HG02678 (cell line): ENCODE measurements at regions not wholly inside any gene's neighbourhood (a gene's known extent, or its start where the extent isn't known, plus 50 kb on each side); places are given as distances from the start of the nearest gene placed in this dataset.

Experiments used
- ATAC-seq: cut with Tn5 transposase; IDR thresholded peaks from one replicate; pipeline ENCODE4 v1.9.1; 2021; ENCODE audit warnings: mild to moderate bottlenecking, moderate library complexity; ENCODE audit not compliant: unreplicated experiment

GRCh38 chr5:164332349-164333196 is 827.2 kb downstream of the MAT2B start:
- no peak for ATAC-seq

DNA sequence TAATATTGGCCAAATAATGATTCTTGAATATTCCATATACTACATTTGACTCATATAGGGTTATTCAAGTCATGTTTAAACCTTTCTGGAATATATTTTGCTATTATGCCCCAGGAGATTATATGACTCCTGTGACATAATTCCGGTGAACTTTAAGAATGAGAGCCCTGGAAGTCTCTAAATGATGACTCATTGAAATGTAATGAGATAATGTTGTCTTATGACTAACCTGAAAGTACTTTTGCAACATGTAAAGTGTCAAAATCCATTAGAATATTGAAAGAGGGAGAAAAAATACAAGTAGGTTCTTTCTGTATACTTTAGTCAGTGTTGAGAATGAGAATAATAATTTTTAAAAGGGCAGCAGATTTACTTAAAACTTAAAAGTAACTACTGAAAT is 830.4 kb downstream of the MAT2B start:
- no peak for ATAC-seq

GRCh38 chr5:164336276-164336675 is 830.9 kb downstream of the MAT2B start:
- no peak for ATAC-seq

GRCh38 chr5:164336906-164337305 is 831.5 kb downstream of the MAT2B start:
- ATAC-seq: no peak

GRCh38 chr5:164341056-164341619 is 835.7 kb downstream of the MAT2B start:
- ATAC-seq: no peak

DNA sequence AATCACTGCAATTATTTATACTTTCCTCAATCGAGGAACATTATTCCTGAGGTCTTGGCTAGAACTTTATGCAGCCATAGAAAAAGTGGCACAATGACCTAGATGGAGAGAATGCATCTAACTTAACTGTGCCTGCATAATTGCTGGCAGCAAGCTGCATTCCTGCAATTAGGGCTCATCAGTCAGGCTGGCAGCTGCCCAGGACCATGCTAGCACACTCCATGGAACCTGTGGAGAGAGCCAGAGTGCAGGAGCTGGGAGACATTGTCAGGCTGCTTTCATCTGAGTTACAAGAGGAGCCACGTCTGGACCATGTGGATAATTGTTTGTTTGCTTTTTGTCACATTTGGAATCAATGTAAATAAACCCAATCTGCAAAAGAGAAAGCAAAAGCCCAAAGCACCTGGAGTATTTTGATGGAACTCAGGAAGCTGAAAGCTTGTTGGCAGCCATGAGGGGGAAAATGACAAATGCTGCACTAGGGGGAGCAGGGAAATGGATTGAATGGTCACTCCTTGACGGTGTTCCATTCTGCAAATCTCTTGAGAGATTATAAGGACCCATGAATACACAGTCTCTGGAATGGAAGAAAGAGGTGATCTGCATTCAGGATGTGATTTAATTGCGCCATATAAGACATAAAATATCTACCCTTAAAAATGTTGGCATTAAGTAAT is 839.9 kb downstream of the MAT2B start:
- no peak for ATAC-seq

DNA sequence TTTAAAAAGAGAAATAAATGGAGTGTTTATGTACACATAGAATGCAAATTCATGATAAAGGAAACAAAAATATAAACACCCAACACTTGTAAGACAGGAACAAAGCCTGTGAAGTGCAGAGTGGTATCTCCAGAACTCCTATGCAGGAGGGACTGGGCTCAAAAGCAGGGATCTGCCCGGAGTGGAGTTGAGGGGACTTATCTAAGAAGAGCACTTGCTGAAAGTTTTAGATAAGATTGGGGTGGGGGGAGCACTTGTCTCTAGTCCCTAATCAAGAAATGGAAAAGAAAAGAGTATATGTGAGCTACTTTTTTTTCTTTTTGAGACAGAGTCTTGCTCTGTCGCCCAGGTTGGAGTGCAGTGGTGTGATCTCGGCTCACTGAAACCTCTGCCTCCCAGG is 840.4 kb downstream of the MAT2B start:
- ATAC-seq: no peak

- ATAC-seq: no peak
These were observed 841.6 kb downstream of the MAT2B start for GRCh38 chr5:164346785-164347630.

DNA sequence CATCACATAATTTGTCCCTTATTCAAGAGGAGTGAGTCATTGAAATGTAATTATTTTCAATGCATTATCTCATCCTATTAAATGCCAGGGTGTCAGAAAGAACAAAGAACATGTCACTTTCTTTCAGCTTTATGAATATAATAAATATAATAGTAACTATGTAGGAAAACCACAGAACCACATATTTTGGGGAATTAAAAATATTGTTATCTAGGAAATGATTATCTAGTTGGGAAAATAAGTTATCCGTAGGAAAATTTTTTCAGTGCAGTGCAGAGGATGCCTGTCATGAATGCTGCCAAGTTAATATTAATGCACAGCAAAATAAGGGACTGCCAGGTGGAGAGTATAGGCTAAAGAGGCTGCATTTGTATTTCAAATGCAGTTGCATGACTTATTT is 844.8 kb downstream of the MAT2B start:
- no peak for ATAC-seq

- ATAC-seq: no peak
These were observed 845.9 kb downstream of the MAT2B start for GRCh38 chr5:164351245-164351834.

DNA sequence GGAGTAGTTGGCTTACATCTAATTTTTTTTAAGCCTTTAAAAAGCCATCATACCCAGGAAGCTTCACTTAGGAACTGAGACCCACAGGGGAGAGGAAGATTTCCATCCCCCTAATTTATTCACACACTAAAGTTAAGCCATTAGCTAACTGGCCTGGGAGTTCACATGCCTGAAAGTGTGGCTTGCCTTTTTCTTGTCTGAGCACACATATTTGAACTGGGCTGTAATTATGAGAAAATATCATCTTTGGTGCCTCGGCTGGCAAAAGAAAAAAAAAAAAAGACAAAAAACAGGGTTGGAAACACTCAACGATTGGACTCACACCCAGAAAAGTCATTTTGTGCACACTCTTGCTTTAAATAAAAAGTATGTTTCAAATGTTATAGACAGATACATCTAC is 847.3 kb downstream of the MAT2B start:
- ATAC-seq: no peak

DNA sequence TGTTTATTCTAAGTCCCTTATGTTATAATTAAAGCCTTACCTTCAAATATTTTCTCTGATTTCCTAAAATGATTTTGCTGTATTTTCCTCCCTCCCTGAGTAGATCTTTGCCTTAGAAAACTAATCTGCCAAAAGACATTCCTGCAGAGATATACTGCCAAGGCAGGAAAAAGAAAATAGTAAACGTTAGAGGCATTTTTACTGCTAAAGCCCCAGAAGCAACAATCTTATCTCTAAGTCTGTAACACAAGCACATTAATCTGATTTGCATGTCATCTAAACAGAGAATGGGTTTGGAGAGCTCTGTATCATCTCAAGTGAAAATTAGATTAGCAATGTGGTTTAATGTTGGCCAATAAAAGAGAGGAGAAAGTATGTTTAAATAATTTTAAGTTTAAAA is 847.7 kb downstream of the MAT2B start:
- ATAC-seq: no peak

DNA sequence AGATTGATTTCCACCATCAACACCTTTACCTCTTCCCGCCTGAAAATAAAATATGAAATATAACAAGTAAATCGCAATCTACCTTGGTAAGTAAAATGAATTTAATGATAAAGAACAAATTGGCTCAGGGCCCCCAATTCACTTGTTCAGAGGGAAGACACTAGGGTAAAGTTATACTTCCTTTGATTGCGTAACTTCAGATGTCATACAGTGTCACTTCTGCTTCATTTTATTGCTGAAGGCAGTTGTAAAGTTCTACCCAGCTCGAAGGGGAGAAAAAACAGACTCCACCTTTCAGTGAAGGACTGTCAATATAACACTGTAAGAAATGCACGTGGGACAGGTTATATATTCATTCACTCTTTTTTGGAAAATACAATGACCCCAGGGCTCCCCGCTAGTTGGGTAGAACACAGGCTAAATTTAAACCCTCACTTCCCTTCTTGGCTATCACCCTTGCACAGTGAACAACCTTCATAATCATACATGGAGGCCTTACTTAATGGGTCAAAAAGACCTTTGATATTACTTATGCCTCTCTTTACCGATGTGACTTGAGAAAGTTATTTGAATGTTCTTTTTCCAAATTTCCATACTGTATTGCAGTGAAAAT is 848.8 kb downstream of the MAT2B start:
- no peak for ATAC-seq

DNA sequence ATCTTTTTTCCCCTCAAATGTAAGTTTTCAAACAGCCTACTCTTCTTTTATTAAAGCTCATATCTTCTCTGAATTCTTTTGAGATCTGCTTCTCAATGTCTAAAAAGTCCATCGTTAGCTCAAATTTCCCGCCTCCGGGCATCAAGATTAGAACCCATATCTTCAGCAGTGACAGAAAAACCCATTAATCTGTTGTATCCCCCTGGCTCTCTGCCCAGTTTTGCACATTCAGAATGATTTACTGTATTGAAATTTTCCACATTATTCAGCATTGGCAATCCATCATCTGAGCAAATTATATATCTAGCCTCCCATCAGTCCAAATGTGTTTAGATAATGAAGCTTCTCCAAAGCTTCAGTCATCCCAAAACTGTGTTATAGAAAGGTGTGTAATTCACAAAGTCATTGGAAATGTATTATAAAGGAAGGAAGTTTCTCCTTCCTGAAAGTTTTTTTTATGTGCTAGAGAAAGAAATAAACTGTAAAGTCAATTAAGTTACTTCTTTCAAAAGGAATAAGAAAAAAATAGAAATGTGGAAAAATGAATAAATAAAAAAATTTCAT is 849.9 kb downstream of the MAT2B start:
- ATAC-seq: no peak

DNA sequence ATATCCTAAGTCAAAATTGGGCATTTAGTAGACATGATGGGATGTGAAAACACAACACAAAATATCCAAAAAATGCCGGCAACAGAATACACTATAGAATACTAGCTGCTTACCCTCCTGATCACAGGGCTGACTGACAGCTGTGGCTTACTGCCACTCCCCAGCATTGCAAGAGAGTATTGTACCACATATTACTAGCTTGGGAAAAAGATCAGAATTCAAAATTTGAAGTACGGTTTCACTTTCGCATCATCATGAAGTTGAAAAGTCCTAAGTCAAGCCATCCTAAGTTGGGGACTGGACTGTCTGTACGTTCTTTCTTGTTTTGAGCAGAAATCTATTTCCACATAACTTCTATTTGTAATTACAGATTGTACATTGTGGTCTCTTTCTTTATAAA is 851.4 kb downstream of the MAT2B start:
- ATAC-seq: no peak

DNA sequence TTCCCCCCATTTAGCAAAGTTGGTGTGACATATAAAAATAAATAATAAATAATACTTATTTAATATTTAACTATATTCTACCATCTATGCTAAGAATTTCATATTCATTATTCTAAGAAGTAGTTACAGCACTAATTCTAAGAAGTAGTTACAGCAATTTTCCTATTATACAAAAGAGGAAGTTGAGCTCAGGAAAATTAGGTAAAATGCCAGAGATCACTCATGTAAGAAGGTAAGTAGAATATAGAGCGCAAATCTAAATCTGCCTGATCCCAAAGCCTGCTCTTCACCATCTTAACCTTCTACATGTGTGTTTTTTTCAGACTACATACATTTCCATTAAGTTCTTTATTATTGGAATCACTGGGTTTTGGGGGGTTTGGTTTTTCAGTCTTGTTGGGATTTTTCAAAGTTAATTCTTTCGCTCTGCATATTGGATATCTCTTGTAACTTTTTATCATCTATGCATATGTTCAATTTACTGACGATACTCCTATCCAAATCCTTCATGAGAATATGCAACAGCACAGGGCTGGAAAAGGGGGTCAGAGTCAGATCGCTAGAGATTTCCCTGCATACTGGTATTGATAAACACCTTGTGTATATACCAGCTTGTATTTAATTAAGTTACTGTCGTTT is 852.1 kb downstream of the MAT2B start:
- ATAC-seq: no peak

GRCh38 chr5:164358531-164359259 is 853.3 kb downstream of the MAT2B start:
- ATAC-seq: no peak

GRCh38 chr5:164359260-164360255 is 854.1 kb downstream of the MAT2B start:
- ATAC-seq: no peak
